Upper lobe of right lung (tissue), 1 donor: ENCODE measurements at regions not wholly inside any gene's neighbourhood (a gene's known extent, or its start where the extent isn't known, plus 50 kb on each side); places are given as distances from the start of the nearest gene placed in this dataset.

Experiments used
- ATAC-seq: fragments of 200-7000 bp; cut with Tn5 transposase; one replicate; pipeline ENCODE4 v1.9.1; 2020; ENCODE audit warnings: mild to moderate bottlenecking, moderate library complexity
- DNase-seq: peaks from one replicate; pipeline ENCODE4 v3.0.0-alpha.2; 2020
- H3K27ac ChIP-seq: fragments of 200-600 bp; one replicate; pipeline ENCODE4 v1.8.0; 2022
- H3K27me3 ChIP-seq: fragments of 200-600 bp; one replicate; pipeline ENCODE4 v1.8.0; 2022; ENCODE audit warnings: mild to moderate bottlenecking
- H3K36me3 ChIP-seq: fragments of 200-600 bp; one replicate; pipeline ENCODE4 v1.8.0; 2022
- H3K4me1 ChIP-seq: fragments of 200-600 bp; one replicate; pipeline ENCODE4 v1.8.0; 2022
- H3K4me3 ChIP-seq: fragments of 200-600 bp; one replicate; pipeline ENCODE4 v1.8.0; 2022; ENCODE audit warnings: mild to moderate bottlenecking
- H3K9me3 ChIP-seq: fragments of 200-600 bp; one replicate; pipeline ENCODE4 v1.8.0; 2022
- intact Hi-C: fragments of 100-400 bp; cut with DNase I; formaldehyde crosslinking; loops from one replicate; pipeline ENCODE4 v1.11.0; 2022
- TF ChIP-seq, protein P1 (sequence below): fragments of 200-600 bp; IDR thresholded peaks from one replicate; pipeline ENCODE4 v1.8.0; 2022; ENCODE audit warnings: antibody characterized with exemption
- donor health status: DM: no; HTN: yes; CAD: no; lungs with severe emphysema.

DNA sequence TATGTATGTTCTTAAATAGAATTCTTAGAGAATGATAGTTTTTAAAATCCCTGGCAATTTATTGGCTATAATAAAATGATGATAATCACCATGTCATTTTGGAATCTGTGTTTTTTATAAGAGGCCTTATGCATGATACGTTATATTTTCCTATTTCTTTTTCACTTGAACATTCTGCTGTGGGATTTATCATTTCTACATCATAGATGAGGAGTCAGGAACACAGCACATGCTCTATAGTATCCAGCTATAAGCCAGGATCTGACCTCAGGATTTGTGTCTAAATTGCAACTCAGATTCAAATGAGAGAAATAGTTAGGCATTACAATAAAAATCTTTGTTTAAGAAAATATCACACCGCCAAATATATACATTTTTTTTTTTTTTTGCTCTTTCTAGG lies 928.0 kb downstream of the EFNB2 start:
- intact Hi-C loops, result no loop called here
- H3K4me1 ChIP-seq, result no peaks in the 10 kb centered on the region

DNA sequence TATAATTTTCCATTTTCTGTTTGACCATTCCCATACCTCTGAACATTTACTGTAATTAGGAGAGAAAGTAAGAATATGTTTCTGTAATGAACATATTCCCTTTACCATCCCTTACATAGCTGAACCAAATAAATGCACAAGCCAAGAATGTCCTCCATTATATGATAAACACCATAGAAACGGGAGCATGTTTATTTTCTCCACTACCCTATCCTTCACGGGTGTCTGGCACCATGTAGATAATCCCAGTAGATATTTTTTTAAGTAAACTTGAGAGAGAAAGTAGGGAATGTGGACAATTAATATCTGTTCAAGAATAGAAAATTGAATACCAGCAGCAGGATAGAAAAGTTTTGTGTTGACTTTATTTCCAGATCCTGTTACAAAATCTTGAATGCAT lies 928.4 kb downstream of the EFNB2 start:
- Histone ChIP-seq H3K9me3 (no peaks in the 10 kb centered on the region), H3K27ac (no peak overlapping the region), H3K36me3 (no peaks in the 10 kb centered on the region), H3K27me3 (no peaks in the 10 kb centered on the region), H3K4me3 (no peak overlapping the region), H3K4me1 (no peaks in the 10 kb centered on the region)
- no peak for DNase-seq
- ATAC-seq, result no peak
- intact Hi-C loops, result no loop called here
- TF ChIP-seq, protein P1, sequence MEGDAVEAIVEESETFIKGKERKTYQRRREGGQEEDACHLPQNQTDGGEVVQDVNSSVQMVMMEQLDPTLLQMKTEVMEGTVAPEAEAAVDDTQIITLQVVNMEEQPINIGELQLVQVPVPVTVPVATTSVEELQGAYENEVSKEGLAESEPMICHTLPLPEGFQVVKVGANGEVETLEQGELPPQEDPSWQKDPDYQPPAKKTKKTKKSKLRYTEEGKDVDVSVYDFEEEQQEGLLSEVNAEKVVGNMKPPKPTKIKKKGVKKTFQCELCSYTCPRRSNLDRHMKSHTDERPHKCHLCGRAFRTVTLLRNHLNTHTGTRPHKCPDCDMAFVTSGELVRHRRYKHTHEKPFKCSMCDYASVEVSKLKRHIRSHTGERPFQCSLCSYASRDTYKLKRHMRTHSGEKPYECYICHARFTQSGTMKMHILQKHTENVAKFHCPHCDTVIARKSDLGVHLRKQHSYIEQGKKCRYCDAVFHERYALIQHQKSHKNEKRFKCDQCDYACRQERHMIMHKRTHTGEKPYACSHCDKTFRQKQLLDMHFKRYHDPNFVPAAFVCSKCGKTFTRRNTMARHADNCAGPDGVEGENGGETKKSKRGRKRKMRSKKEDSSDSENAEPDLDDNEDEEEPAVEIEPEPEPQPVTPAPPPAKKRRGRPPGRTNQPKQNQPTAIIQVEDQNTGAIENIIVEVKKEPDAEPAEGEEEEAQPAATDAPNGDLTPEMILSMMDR, result no peak

More for the DNA sequence above, 928.0 kb downstream of the EFNB2 start:
- ATAC-seq, result no peak
- DNase-seq, result no peak
- TF ChIP-seq, protein P1, result no peak
- H3K27ac ChIP-seq, result no peak overlapping the region
- H3K27me3 ChIP-seq, result no peaks in the 10 kb centered on the region
- no peaks in the 10 kb centered on the region for H3K36me3 ChIP-seq
- no peaks in the 10 kb centered on the region for H3K9me3 ChIP-seq
- no peak overlapping the region for H3K4me3 ChIP-seq

DNA sequence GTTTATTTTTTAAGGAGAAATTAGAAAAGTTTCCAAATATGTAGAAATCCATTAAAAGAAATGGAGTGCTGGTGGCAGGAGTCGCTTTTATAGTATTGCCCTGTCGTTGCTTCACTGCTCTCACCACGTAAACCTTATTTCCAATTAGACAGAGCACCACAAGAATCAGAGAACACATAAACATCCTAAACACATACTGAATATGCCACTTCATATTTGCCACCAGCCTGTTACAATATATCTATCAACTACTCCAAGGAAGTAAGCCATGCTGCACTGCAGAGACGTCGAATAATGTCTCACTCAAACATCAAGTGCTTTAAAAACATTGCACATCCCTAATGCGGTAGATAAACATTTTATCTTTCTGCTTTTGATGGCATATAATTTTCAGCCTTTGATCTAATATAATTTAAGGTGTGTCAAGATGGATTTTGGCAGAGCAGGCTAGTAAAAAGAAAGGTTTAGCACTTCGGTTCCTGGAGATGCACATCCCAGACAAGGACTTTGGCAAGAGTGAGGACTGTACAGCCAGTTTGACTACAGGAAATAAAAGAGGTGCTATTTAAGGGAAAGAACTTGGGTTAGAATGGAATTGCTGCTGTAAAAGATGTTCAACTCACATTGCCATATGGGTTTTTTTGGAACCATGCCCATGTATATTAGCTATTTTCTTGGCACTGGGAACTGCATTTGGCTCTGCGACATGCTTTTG lies 932.3 kb downstream of the EFNB2 start:
- intact Hi-C loops, result no loop called here
- H3K27me3 ChIP-seq, result no peaks in the 10 kb centered on the region
- H3K27ac ChIP-seq, result no peak overlapping the region
- H3K4me1 ChIP-seq, result no peaks in the 10 kb centered on the region
- H3K4me3 ChIP-seq, result no peak overlapping the region
- DNase-seq (no peak), ATAC-seq (no peak)
- no peaks in the 10 kb centered on the region for H3K36me3 ChIP-seq
- no peaks in the 10 kb centered on the region for H3K9me3 ChIP-seq
- TF ChIP-seq, protein P1, result no peak

DNA sequence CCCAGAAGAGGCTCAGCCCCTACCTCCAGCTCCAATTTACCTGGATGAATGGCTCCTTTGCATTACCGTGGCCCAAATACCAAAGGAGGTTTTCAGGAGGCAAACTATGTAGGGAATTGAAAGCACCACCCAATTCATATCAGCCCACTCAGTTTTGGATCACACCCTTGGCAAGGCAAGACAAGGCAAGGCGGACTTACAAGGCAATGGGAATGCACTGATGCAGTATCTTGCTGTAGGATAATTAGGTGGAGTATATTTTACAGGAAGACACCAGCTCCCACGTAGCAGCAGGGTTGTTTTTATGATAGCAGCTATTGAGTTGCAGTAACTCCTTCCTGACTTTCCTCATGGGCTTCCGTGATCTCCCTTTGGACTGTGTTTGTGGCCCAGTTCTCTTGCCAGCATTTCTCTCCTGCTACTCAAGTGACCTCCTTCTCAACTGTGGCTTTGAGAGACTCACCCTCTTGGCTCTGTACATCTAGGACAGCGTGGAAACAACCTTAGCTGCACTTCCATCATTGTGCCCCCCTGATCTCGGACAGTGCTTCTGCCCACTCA lies 935.9 kb downstream of the EFNB2 start:
- no peaks in the 10 kb centered on the region for H3K27me3 ChIP-seq
- TF ChIP-seq, protein P1, result no peak
- no peak for DNase-seq
- intact Hi-C loops, result no loop called here
- no peaks in the 10 kb centered on the region for H3K4me1 ChIP-seq
- no peak for ATAC-seq
- no peak overlapping the region for H3K4me3 ChIP-seq
- no peaks in the 10 kb centered on the region for H3K9me3 ChIP-seq
- no peak overlapping the region for H3K27ac ChIP-seq
- H3K36me3 ChIP-seq, result no peaks in the 10 kb centered on the region

DNA sequence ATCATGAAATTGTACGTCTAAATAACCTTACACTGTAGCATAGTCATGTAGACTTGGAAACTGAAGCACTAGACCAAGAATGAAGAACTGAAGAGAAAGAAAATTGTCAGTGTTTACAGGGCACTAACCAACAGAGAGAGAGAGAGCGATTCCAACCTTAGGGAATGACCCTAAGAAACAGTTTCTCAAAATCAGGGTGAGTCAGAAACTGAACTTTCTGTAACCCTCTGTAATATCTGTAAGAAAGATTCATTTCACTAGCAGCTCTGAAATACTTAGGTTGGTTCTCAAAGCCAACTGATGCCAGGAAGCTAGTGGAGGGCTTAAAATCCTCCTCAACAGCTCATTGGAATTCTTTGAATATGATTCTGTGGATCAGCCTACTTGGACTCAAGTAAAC lies 936.9 kb downstream of the EFNB2 start:
- H3K4me1 ChIP-seq, result no peaks in the 10 kb centered on the region
- H3K27me3 ChIP-seq, result no peaks in the 10 kb centered on the region
- intact Hi-C loops, result no loop called here
- no peak overlapping the region for H3K27ac ChIP-seq
- no peaks in the 10 kb centered on the region for H3K9me3 ChIP-seq
- ATAC-seq, result no peak
- H3K36me3 ChIP-seq, result no peaks in the 10 kb centered on the region
- TF ChIP-seq, protein P1, result no peak
- H3K4me3 ChIP-seq, result no peak overlapping the region
- no peak for DNase-seq
